Epithelial cell of esophagus (primary cell): ENCODE measurements at regions not wholly inside any gene's neighbourhood (a gene's known extent, or its start where the extent isn't known, plus 50 kb on each side); places are given as distances from the start of the nearest gene placed in this dataset.

Source experiments
- DNase-seq: peaks from one replicate; pipeline ENCODE4 v3.0.0; 2010; ENCODE audit warnings: low read depth
- H3K4me3 ChIP-seq: 2 replicates; pipeline ENCODE4 v1.5.1; 2011; ENCODE audit warnings: mild to moderate bottlenecking, low read length, control low read depth
- TF ChIP-seq, protein P1 (sequence below): IDR thresholded peaks from 2 replicates; pipeline ENCODE4 v1.5.1; 2011; ENCODE audit warnings: low read depth, mild to moderate bottlenecking, low read length, control low read depth, inconsistent platforms; ENCODE audit not compliant: insufficient read depth; ENCODE audit errors: missing control alignments

GRCh38 chr15:95757171-95757570 is 573.3 kb upstream of the NR2F2 start:
- TF ChIP-seq, protein P1, sequence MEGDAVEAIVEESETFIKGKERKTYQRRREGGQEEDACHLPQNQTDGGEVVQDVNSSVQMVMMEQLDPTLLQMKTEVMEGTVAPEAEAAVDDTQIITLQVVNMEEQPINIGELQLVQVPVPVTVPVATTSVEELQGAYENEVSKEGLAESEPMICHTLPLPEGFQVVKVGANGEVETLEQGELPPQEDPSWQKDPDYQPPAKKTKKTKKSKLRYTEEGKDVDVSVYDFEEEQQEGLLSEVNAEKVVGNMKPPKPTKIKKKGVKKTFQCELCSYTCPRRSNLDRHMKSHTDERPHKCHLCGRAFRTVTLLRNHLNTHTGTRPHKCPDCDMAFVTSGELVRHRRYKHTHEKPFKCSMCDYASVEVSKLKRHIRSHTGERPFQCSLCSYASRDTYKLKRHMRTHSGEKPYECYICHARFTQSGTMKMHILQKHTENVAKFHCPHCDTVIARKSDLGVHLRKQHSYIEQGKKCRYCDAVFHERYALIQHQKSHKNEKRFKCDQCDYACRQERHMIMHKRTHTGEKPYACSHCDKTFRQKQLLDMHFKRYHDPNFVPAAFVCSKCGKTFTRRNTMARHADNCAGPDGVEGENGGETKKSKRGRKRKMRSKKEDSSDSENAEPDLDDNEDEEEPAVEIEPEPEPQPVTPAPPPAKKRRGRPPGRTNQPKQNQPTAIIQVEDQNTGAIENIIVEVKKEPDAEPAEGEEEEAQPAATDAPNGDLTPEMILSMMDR = no peak
- DNase-seq = no peak
- H3K4me3 ChIP-seq = no peak overlapping the region

GRCh38 chr15:95758451-95758850 is 572.0 kb upstream of the NR2F2 start:
- TF ChIP-seq, protein P1 = no peak
- H3K4me3 ChIP-seq = no peak overlapping the region
- DNase-seq = no peak

DNA sequence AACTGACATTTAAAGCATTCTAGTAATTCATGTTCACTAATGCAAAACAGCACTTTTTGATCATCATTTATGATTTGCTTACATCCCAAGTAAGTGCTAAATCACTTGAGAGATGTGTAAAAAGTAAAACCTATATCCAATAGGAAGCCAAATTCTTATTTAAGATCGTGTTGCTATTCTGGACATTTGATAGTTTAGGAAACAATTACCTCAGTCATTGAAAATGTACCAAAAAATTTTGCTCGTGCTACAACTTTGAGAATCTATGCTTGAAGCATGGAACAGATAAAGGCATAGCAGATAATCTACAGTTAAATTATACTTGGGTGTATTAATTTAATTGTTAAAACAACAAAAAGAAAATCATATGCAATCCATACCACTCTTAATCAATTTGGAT is 571.6 kb upstream of the NR2F2 start:
- DNase-seq = no peak
- TF ChIP-seq, protein P1 = no peak
- H3K4me3 ChIP-seq = no peak overlapping the region

DNA sequence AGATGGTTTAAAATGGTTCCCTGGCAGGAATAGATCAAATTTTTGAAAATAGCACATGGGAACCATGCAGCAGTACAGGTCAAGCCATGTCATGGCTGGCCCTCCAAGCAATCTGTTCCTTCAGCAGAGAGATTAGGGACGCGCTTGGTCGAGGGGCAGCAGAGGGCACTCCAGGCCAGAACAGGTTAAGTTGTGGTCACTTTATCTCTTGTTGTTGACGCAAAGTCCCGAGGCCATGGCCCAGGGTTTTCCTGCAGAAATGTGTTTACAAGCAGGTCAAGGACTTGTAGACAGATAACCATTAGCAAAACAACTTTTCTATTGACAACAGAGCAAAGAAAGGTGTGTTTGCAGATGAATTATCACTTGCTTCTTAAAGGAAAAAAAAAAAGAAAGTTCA is 570.0 kb upstream of the NR2F2 start:
- DNase-seq = no peak
- H3K4me3 ChIP-seq = no peak overlapping the region
- TF ChIP-seq, protein P1 = no peak

DNA sequence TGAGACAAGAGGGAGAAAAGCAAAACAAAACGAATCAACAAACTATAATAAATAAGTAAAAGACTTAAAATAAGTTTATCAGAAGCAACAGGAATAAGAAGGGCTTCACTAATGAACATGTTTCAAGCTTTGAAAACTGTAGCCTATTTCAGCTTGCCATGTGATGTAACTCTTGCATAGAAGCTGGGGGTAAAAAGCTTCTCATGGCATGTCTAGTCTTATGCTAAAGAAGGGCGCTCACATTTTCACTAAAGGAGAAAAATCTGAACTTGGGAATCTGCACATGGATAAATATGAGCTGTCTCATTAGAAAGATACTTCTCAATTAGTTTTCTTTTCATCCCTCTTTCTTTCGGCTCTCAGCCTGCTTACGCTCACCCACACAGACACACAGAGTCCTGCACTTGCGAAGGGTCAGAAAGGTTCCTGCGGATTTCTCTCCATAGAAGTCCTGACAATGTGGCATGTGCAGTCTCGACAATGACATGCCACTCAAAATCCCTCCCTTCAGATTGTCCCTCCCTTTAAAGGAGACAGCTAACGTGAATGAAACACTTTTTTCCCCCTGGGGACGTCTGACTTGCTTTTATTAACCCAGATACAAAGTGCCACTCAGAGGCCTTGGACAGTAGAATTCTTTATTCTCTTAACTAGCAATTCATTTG is 568.9 kb upstream of the NR2F2 start:
- TF ChIP-seq, protein P1 = no peak
- H3K4me3 ChIP-seq = no peak overlapping the region
- no peak for DNase-seq

- TF ChIP-seq, protein P1 = no peak
- no peak overlapping the region for H3K4me3 ChIP-seq
- no peak for DNase-seq
Observed at GRCh38 chr15:95763426-95763825, 567.1 kb upstream of the NR2F2 start.

DNA sequence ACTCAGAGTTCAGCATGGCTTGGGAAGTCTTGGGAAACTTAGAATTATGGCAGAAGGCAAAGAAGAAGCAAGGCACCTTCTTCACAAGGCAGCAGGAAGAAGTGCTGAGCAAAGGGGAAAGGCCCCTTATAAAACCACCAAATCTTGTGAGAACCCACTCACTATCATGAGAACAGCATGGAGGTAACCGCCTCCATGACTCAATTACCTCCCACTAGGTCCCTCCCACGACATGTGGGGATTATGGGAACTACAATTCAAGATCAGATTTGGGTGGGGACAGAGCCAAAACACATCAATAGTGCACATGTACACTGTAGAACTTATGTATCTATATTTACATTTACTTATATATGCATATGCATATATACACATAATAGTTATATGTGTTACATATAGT is 565.3 kb upstream of the NR2F2 start:
- TF ChIP-seq, protein P1 = no peak
- DNase-seq = no peak
- H3K4me3 ChIP-seq = no peak overlapping the region
